HEK293T (cell line): ENCODE measurements at regions not wholly inside any gene's neighbourhood (a gene's known extent, or its start where the extent isn't known, plus 50 kb on each side); places are given as distances from the start of the nearest gene placed in this dataset.

Source experiments
- ARNT ChIP-seq: fragments of 450-650 bp; IDR thresholded peaks from 2 replicates; pipeline ENCODE4 v1.6.1; 2017; ENCODE audit warnings: mild to moderate bottlenecking
- BHLHE40 ChIP-seq: fragments of 450-650 bp; IDR thresholded peaks from 2 replicates; pipeline ENCODE4 v1.6.1; 2016; ENCODE audit warnings: mild to moderate bottlenecking, moderate library complexity, borderline replicate concordance
- FOXM1 ChIP-seq: fragments of 450-650 bp; IDR thresholded peaks from 2 replicates; pipeline ENCODE4 v1.6.1; 2017; ENCODE audit warnings: mild to moderate bottlenecking, borderline replicate concordance
- L3MBTL2 ChIP-seq: fragments of 450-650 bp; conservative IDR thresholded peaks from 2 replicates; pipeline ENCODE4 v1.6.1; 2016; ENCODE audit warnings: mild to moderate bottlenecking
- PKNOX1 ChIP-seq: fragments of 450-650 bp; IDR thresholded peaks from 2 replicates; pipeline ENCODE4 v1.6.1; 2016
- TARDBP ChIP-seq: fragments of 450-650 bp; IDR thresholded peaks from 2 replicates; pipeline ENCODE4 v1.6.1; 2016

- no peak for TF ChIP-seq L3MBTL2
- TF ChIP-seq FOXM1, result no peak
- no peak for TF ChIP-seq ARNT
- no peak for TF ChIP-seq PKNOX1
- no peak for TF ChIP-seq BHLHE40
- TF ChIP-seq TARDBP, result no peak
These were observed 684.9 kb downstream of the TRAM1L1 start for GRCh38 chr4:116400480-116400879.
